Fibroblast of peridontal ligament (primary cell): ENCODE measurements at regions not wholly inside any gene's neighbourhood (a gene's known extent, or its start where the extent isn't known, plus 50 kb on each side); places are given as distances from the start of the nearest gene placed in this dataset.
"Not testable (repeated sequence)": the region's sequence is repeated elsewhere in the genome, so short reads cannot be mapped to it uniquely, and the experiment has no call there.

Experiments used
- DNase-seq: peaks from one replicate; pipeline ENCODE4 v3.0.0-alpha.2; 2010; ENCODE audit errors: extremely low read depth

- no peak for DNase-seq
These were observed 52.8 kb upstream of the ADGRE5 start for GRCh38 chr19:14328406-14328805.

- not testable (repeated sequence) for DNase-seq
These were observed 54.2 kb upstream of the ADGRE5 start for GRCh38 chr19:14327061-14327460.

DNA sequence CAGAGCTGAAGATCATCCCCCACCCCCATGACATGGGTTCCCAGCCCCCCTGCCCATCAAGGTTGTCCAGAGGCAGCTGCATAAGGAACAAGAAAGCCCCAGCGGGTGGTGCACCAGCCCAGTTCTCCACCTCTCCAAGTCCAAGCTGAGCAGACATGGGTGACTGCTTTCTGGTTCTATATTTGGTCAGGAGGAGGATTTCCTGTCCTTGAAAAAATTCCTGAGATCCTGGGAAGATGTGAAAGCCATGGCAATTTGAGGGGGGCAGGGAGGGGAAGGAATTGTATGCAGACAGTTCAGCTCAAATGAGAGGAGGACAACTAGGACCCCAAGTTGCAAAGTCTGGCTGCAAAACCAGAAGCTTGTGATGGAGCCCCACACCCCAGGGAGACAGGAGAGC lies 55.4 kb upstream of the ADGRE5 start:
- no peak for DNase-seq

- DNase-seq = no peak
These were observed 56.1 kb upstream of the ADGRE5 start for GRCh38 chr19:14325134-14325533.

DNA sequence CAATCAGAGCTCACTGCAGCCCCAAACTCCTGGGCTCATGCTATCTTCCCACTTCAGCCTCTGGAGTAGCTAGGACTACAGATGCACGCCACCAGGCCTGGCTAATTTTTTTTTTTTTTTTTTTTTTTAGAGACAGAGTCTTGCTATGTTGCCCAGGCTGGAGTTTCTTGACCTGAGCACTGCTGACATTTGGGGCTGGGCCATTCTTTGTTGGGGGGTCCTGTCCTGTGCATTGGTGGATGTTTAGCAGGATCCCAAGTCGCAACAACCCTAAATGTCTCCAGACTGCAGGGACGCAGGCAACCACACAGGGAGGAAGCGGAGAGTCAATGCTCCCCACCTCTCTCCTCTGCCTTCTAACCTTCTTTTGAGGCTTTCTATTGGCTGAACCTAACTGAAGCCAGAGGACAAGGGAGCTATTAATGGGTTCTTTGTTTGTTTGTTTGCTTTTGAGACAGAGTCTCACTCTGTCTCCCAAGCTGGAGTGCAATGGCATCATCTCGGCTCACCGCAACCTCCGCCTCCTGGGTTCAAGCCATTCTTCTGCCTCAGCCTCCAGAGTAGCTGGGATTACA lies 58.3 kb upstream of the ADGRE5 start:
- no peak for DNase-seq

DNA sequence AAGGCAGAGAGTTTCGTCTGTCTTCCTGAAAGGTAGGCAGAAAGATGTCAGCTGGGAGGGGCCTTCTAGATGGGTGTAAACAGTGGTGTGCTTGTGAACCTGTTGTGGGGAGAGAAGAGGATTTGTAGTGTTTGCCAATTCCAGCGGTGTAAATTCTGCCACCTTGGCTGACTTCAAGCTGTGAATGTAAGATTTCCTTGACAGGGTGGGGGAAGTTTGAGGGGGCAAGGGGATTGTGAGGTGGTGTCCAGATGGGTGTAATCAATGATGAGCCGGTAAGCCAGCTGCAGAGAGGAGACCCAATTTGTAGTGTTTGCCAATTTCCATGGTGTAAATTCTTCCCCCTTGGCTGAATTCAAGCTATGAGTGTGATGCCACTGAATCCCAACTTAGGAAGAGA lies 61.0 kb upstream of the ADGRE5 start:
- DNase-seq = no peak

GRCh38 chr19:14319720-14320119 lies 61.5 kb upstream of the ADGRE5 start:
- DNase-seq = not testable (repeated sequence)

DNA sequence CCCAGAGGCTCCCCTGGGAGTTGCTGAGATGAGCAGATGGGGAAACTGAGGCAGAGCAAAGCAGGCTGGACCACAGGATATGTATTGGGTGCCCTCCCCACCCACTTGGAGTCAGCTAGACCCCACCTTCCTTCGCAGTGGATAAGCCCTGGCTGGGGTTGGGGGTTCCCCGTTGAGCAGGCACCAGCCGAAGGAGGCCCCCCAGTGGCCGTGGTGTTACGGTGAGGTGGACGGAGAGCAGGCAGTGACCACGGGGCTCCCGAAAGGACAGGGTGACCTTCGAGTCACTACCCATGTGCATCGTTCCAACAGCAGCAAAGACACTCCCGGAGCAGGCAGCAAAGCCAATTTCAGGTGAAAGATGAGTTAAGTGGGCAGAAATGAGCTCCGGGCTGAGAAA lies 62.4 kb upstream of the ADGRE5 start:
- DNase-seq = no peak

DNA sequence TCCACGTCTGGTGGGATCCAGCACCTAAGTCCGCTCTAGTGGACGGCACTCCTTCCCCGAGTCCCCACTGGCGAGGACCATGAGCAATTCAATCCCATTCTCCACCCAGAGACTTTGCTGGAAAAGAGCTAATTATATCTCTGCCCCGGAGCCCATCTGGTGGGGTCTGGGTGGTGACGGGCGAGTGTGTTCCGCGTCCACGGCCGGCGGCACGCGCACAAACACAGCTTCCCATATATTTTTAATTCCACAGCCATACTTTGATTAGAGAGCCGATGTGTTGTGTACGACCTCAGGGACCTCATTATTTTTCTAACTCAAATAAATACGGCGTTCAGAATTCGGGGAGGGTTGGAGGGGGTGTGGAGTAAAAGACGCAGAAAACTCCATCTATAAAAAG lies 64.1 kb upstream of the ADGRE5 start:
- no peak for DNase-seq

DNA sequence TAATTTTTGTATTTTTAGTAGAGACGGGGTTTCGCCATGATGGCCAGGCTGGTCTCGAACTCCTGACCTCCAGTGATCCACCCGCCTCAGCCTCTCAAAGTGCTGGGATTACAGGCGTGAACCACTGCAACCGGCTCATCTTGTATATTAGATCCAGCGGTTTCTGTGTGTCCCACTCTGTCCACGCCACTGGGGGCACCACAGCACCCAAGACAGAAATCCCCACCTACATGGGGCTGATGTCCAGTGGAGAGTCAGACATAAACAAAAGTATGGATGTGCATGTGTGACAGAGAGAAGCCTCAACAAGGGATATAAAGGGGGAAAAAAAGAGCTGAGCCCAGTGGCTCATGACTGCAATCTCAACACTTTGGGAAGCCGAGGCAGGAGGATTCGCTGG lies 65.8 kb upstream of the ADGRE5 start:
- DNase-seq = no peak

- DNase-seq = peak; percentile 67
These were observed 71.2 kb upstream of the ADGRE5 start for GRCh38 chr19:14310055-14310454.

DNA sequence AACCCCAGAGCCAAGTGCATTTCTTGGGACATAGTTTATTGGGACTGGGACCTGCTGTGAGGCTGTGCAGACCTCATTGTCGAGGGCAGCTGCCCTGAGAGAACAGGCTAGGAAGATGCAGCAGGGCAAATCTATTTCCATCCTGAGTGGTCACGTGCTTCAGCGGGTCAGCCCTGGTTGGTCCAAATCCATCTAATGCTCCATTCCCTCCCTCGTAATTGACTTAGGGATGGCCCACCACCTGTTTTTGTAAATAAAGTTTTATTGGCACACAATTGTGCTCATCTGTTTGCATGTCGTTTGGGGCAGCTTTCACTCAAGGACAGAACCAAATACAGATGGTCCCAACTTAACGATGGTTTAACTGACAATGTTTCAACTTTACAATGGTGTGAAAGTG lies 75.5 kb upstream of the ADGRE5 start:
- DNase-seq = no peak

GRCh38 chr19:14301150-14301549 lies 80.1 kb upstream of the ADGRE5 start:
- DNase-seq = no peak

- DNase-seq = no peak
These were observed 80.9 kb upstream of the ADGRE5 start for GRCh38 chr19:14300303-14300702.

DNA sequence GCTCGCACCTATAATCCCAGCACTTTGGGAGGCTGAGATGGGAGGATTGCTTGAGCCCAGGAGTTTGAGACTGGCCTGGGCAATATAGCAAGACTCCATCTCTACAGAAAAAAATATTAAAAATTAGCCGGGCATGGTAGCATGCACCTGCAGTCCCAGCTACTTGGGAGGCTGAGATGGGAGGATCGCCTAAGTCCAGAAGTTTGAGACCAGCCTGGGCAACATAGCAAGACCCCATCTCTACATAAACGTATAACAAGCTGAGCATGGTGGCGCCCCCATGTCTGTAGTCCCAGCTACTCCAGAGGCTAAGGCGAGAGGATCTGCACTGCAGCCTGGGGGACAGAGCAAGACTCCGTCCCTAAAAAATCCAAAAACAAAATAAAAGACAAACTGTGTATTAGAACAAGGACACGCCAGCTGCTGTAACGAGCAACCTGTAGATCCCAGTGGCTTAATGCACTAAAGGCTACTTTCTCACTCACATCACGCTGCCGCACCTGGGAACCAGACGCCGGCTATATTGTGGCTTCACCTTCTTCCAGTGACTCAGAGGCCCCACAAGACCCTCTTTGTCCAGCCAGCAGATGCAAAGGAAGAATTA lies 81.9 kb upstream of the ADGRE5 start:
- DNase-seq = not testable (repeated sequence)

- not testable (repeated sequence) for DNase-seq
These were observed 83.2 kb upstream of the ADGRE5 start for GRCh38 chr19:14297883-14298576.

- DNase-seq = not testable (repeated sequence)
These were observed 86.3 kb upstream of the ADGRE5 start for GRCh38 chr19:14294974-14295373.

DNA sequence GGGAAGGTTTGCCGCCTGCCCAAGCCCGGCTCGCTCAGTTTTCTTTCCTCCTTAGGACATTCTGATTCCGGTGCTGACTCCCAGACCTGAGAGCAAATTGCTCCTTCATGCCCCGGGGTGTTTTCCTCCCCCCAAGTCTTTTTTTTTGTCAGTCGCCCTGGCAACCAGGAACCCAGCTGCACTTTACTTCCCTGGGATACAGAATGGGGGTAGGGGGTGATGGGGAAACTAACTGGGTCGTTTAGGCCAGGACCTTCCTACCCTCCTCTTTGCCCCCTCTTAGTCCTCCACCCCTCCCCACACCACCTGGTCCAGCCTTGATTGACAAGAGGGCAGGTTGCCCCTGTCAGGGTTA lies 87.5 kb upstream of the ADGRE5 start:
- not testable (repeated sequence) for DNase-seq

DNA sequence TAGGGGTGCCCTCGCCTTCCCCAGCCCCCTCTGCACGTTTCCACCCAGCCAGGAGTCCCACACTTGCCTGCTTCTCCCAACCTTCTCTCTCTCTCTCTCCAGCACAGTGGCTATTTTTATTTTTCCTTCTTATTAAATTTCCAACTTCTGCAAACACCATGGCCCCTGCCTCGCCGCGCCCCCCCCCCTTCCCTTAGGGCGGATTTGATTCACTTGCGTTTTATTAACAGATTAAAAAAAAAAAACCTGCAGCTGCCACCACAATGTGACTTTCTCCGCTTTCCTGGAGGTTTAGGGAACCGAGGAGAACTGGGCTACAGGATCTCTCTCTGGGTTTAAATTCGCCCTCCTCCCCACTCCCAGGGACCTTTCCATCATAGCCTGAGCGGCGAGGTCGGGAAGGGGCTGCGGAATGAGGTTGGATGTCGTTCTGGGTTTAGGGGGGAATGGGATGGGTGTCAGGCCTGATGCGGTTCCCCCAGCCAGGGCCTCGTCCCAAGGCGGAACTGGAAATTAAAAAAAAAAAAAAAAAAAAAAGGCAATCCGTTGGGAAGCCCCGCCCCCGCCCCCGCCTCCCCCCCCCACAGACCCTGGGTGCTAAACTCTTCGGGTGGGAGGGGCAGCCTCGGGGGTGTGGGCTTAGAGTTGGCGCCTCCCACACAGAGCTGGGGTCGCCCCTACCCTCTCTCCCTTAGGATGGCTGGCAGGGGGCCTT lies 87.3 kb upstream of the ADGRL1 start:
- DNase-seq = not testable (repeated sequence)

DNA sequence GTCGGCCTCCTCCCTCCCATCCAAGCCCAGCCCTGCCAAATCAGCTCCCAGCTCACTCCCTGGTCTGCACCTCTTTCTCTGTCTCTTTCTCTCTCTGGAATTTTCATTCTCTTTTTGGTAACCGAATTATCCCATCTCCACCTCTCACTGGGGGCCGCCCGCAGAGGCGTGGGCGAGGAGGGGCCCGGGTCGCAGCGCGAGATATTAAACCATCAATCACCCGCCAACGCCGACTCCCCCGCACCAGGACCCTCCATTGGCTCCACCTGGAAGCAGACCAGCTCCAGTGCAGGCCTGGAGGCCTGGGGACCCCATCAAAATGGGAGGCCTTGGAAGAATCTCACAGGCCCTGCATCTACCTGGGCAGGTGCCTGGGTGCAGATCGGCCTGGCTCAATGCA lies 83.8 kb upstream of the ADGRL1 start:
- DNase-seq = not testable (repeated sequence)

GRCh38 chr19:14287837-14288236 lies 81.9 kb upstream of the ADGRL1 start:
- not testable (repeated sequence) for DNase-seq

DNA sequence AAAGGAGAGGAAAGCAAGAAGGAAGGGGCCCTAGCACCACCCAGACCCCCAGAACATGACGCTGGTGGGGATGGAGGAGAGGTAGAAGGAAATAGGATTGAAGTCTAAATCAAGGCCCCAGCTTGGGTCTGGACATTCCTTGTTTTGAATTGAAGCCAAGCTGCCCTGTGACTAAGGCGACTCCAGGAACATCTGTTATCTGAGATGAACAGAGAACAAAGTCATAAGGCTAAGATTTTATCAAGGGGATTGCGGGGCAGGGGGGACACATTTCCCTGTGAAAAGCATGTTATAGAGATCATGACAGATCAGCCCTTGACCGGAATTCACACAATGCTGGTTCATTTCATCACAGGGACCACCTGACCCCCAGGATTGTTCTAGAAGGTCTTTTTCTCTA lies 80.6 kb upstream of the ADGRL1 start:
- DNase-seq = not testable (repeated sequence)

- not testable (repeated sequence) for DNase-seq
These were observed 79.8 kb upstream of the ADGRL1 start for GRCh38 chr19:14285726-14286125.
